IMR-90 (cell line): ENCODE measurements at regions not wholly inside any gene's neighbourhood (a gene's known extent, or its start where the extent isn't known, plus 50 kb on each side); places are given as distances from the start of the nearest gene placed in this dataset.

Experiments
- CEBPB ChIP-seq: IDR thresholded peaks from 2 replicates; pipeline ENCODE4 v1.6.1; 2012; ENCODE audit warnings: low read depth, low read length, improper control_type of control experiment
- CHD1 ChIP-seq: IDR thresholded peaks from 2 replicates; pipeline ENCODE4 v1.6.1; 2012; ENCODE audit warnings: low read depth, low read length, improper control_type of control experiment
- CTCF ChIP-seq: conservative IDR thresholded peaks from 2 replicates; pipeline ENCODE4 v1.5.1; 2012; ENCODE audit warnings: mild to moderate bottlenecking, low read depth, low read length, improper control_type of control experiment
- FOS ChIP-seq: fragments of 150-350 bp; IDR thresholded peaks from 2 replicates; pipeline ENCODE4 v1.6.1; 2016; ENCODE audit warnings: low read depth, low read length
- MAFK ChIP-seq: IDR thresholded peaks from 2 replicates; pipeline ENCODE4 v1.6.1; 2012; ENCODE audit warnings: low read depth, low read length, improper control_type of control experiment
- POLR2A ChIP-seq: IDR thresholded peaks from 2 replicates; pipeline ENCODE4 v1.6.1; 2012; ENCODE audit warnings: mild to moderate bottlenecking, low read depth, low read length
- RAD21 ChIP-seq: IDR thresholded peaks from 2 replicates; pipeline ENCODE4 v1.6.1; 2012; ENCODE audit warnings: low read length, improper control_type of control experiment
- USF2 ChIP-seq: fragments of 150-350 bp; IDR thresholded peaks from 2 replicates; pipeline ENCODE4 v1.6.1; 2017; ENCODE audit warnings: mild to moderate bottlenecking, antibody characterized with exemption, low read length, low read depth

- no peak for TF ChIP-seq RAD21
- TF ChIP-seq POLR2A, result no peak
- no peak for TF ChIP-seq CHD1
- no peak for TF ChIP-seq MAFK
- TF ChIP-seq CTCF, result no peak
- TF ChIP-seq USF2, result no peak
- no peak for TF ChIP-seq CEBPB
- TF ChIP-seq FOS, result no peak
Measured at GRCh38 chr12:88953029-88953586, 372.8 kb upstream of the KITLG start.
